Gastrocnemius medialis (tissue), 4 donors: ENCODE measurements at regions not wholly inside any gene's neighbourhood (a gene's known extent, or its start where the extent isn't known, plus 50 kb on each side); places are given as distances from the start of the nearest gene placed in this dataset.

ENCODE experiments used
- ATAC-seq, 2 donors: fragments of 150-250 bp; one replicate each; pipeline ENCODE4 v1.9.1; 2016
- DNase-seq, 2 donors: peaks; one replicate each; pipeline ENCODE4 v3.0.0-alpha.2; 2019
- H3K27ac ChIP-seq, 4 donors: fragments of 200-600 bp; sonication (generic); 1 replicate in 1 of 4; 2 replicates in 3 of 4; pipeline ENCODE4 v1.5.1; 2016 to 2018; ENCODE audit warnings: mild to moderate bottlenecking in 2 of 4, moderate library complexity in 1 of 4
- H3K27me3 ChIP-seq, 3 donors: fragments of 200-600 bp; sonication (generic) in 2 of 3; 1 replicate in 1 of 3; 2 replicates in 2 of 3; pipeline versions ENCODE4 v1.5.1 to v1.6.0; 2016 to 2019; ENCODE audit warnings: mild to moderate bottlenecking in 1 of 3, moderate library complexity in 1 of 3
- H3K36me3 ChIP-seq, 2 donors: fragments of 200-600 bp; sonication (generic) in 1 of 2; one replicate each; pipeline ENCODE4 v1.5.1; 2017 to 2018
- H3K4me1 ChIP-seq, 2 donors: fragments of 200-600 bp; sonication (generic) in 1 of 2; one replicate each; pipeline ENCODE4 v1.5.1; 2016 to 2017; ENCODE audit warnings: mild to moderate bottlenecking in 2 of 2
- H3K4me3 ChIP-seq, 4 donors: fragments of 200-600 bp; sonication (generic) in 3 of 4; 1 replicate in 1 of 4; 2 replicates in 3 of 4; pipeline ENCODE4 v1.5.1; 2016 to 2019; ENCODE audit warnings: mild to moderate bottlenecking in 2 of 4
- H3K9me3 ChIP-seq, 3 donors: fragments of 200-600 bp; sonication (generic) in 2 of 3; 1 replicate in 1 of 3; 2 replicates in 2 of 3; pipeline ENCODE4 v1.5.1; 2016 to 2019
- CTCF ChIP-seq, 5 experiments: fragments of 450-650 bp in 3 of 5; fragments of 200-600 bp in 2 of 5; sonication (generic) in 2 of 5; IDR thresholded peaks in 4 of 5; conservative IDR thresholded peaks in 1 of 5; 1 replicate in 4 of 5; 2 replicates in 1 of 5; pipeline ENCODE4 v1.5.1; 2016 to 2019; ENCODE audit warnings: antibody characterized with exemption in 5 of 5, mild to moderate bottlenecking in 3 of 5, moderate library complexity in 3 of 5
- POLR2A ChIP-seq, 2 donors: fragments of 450-650 bp; IDR thresholded peaks; one replicate each; pipeline ENCODE4 v1.6.1; 2017; ENCODE audit warnings: antibody characterized with exemption in 2 of 2, mild to moderate bottlenecking in 2 of 2, moderate library complexity in 2 of 2
- in situ Hi-C, 4 donors: fragments of 200-750 bp; cut with MboI; loops; one replicate each; pipeline versions ENCODE4 v1.15.0 to v1.8.0; 2017; ENCODE audit warnings: low sequenced_read_pairs in 4 of 4
- intact Hi-C: fragments of 100-400 bp; cut with DNase I; formaldehyde crosslinking; loops from one replicate; pipeline ENCODE4 v1.15.1; 2023; ENCODE audit warnings: low total_unique reads

- ATAC-seq, result no peak
- H3K4me1 ChIP-seq, result peaks cover 7 to 8% of the 10 kb centered on the region in 2 donors
Measured at GRCh38 chr2:236712304-236712703, 142.7 kb downstream of the ACKR3 start.

GRCh38 chr2:236712961-236713673, 143.5 kb downstream of the ACKR3 start:
- Histone ChIP-seq H3K27me3 (no peaks in the 10 kb centered on the region), H3K4me3 (no peak overlapping the region), H3K36me3 (no peaks in the 10 kb centered on the region), H3K4me1 (peaks cover 13 to 14% of the 10 kb centered on the region in 2 donors), H3K9me3 (no peaks in the 10 kb centered on the region), H3K27ac (no peak overlapping the region)
- TF ChIP-seq POLR2A (IDR thresholded peaks at IDR 0.05) (no peak), CTCF (IDR thresholded peaks at IDR 0.05 in 4 of 5, conservative IDR thresholded peaks at IDR 0.05 in 1 of 5) (no peak)
- in situ Hi-C loops (no loop called here), intact Hi-C loops (loop anchor here (5.0 kb wide), 1 partner anchor 141 kb away; no protein-coding TSS in a partner anchor)
- DNase-seq (no peak), ATAC-seq (no peak)

More at GRCh38 chr2:236712304-236712703, 142.7 kb downstream of the ACKR3 start:
- DNase-seq, result no peak
- Histone ChIP-seq H3K27me3 (no peaks in the 10 kb centered on the region), H3K4me3 (no peak overlapping the region), H3K27ac (no peak overlapping the region), H3K36me3 (no peaks in the 10 kb centered on the region), H3K9me3 (no peaks in the 10 kb centered on the region)
- intact Hi-C loops (loop anchor here (5.0 kb wide), 1 partner anchor 140 kb away; no protein-coding TSS in a partner anchor), in situ Hi-C loops (no loop called here)
- no peak for TF ChIP-seq POLR2A (IDR thresholded peaks at IDR 0.05)
- TF ChIP-seq CTCF (IDR thresholded peaks at IDR 0.05 in 4 of 5, conservative IDR thresholded peaks at IDR 0.05 in 1 of 5), result no peak

- DNase-seq, result no peak
- intact Hi-C loops (loop anchor here (5.0 kb wide), 1 partner anchor 142 kb away; no protein-coding TSS in a partner anchor), in situ Hi-C loops (no loop called here)
- Histone ChIP-seq H3K36me3 (no peaks in the 10 kb centered on the region), H3K4me3 (no peak overlapping the region), H3K9me3 (no peaks in the 10 kb centered on the region), H3K4me1 (peaks cover 13 to 20% of the 10 kb centered on the region in 2 donors), H3K27ac (no peak overlapping the region), H3K27me3 (no peaks in the 10 kb centered on the region)
- TF ChIP-seq CTCF (IDR thresholded peaks at IDR 0.05 in 4 of 5, conservative IDR thresholded peaks at IDR 0.05 in 1 of 5) (no peak), POLR2A (IDR thresholded peaks at IDR 0.05) (no peak)
- no peak for ATAC-seq
Measured at GRCh38 chr2:236714080-236714479, 144.5 kb downstream of the ACKR3 start.

GRCh38 chr2:236715077-236715476, 145.5 kb downstream of the ACKR3 start:
- Histone ChIP-seq H3K4me3 (no peak overlapping the region), H3K9me3 (no peaks in the 10 kb centered on the region), H3K4me1 (peaks cover 13 to 20% of the 10 kb centered on the region in 2 donors), H3K36me3 (no peaks in the 10 kb centered on the region), H3K27me3 (no peaks in the 10 kb centered on the region), H3K27ac (no peak overlapping the region)
- ATAC-seq, result no peak
- in situ Hi-C loops (no loop called here), intact Hi-C loops (loop anchor here (5.0 kb wide), 1 partner anchor 157 kb away; no protein-coding TSS in a partner anchor)
- DNase-seq, result peak in 1 of 2 donors; percentile 25
- TF ChIP-seq CTCF (IDR thresholded peaks at IDR 0.05 in 4 of 5, conservative IDR thresholded peaks at IDR 0.05 in 1 of 5) (no peak), POLR2A (IDR thresholded peaks at IDR 0.05) (no peak)
